Activated T-cell treated with anti-CD3 and anti-CD28 coated beads, Interleukin-2, amount 50 U/mL, for 72 hours (primary cell): ENCODE measurements at regions not wholly inside any gene's neighbourhood (a gene's known extent, or its start where the extent isn't known, plus 50 kb on each side); places are given as distances from the start of the nearest gene placed in this dataset.

ENCODE experiments used
- ATAC-seq, 2 donors: fragments of 150-1000 bp; cut with Tn5 transposase; replicated peaks in 1 of 2; 2 replicates each; pipeline ENCODE4 v1.10.0; 2021; ENCODE audit warnings: moderate library complexity in 2 of 2, mild to moderate bottlenecking in 1 of 2
- DNase-seq, 2 donors: peaks; one replicate each; pipeline ENCODE4 v3.0.0; 2021 to 2022; ENCODE audit warnings: mixed read lengths in 1 of 2
- H3K27ac Mint-ChIP-seq: one replicate; pipeline ENCODE4 v1.8.0; 2022; ENCODE audit warnings: mild to moderate bottlenecking, moderate library complexity, mixed read lengths
- H3K27me3 Mint-ChIP-seq: one replicate; pipeline ENCODE4 v1.8.0; 2022; ENCODE audit warnings: low read depth, mixed read lengths
- H3K36me3 Mint-ChIP-seq, 2 donors: one replicate each; pipeline ENCODE4 v1.8.0; 2022; ENCODE audit warnings: mixed read lengths in 2 of 2, mild to moderate bottlenecking in 1 of 2; ENCODE audit not compliant: insufficient read depth in 2 of 2
- H3K4me1 Mint-ChIP-seq: one replicate; pipeline ENCODE4 v1.8.0; 2022; ENCODE audit warnings: low read depth, mixed read lengths
- H3K4me3 Mint-ChIP-seq, 2 donors: one replicate each; pipeline ENCODE4 v1.8.0; 2022; ENCODE audit warnings: mild to moderate bottlenecking in 2 of 2, mixed read lengths in 2 of 2, moderate library complexity in 2 of 2
- H3K9me3 Mint-ChIP-seq, 2 donors: one replicate each; pipeline ENCODE4 v1.8.0; 2022; ENCODE audit warnings: mixed read lengths in 2 of 2

DNA sequence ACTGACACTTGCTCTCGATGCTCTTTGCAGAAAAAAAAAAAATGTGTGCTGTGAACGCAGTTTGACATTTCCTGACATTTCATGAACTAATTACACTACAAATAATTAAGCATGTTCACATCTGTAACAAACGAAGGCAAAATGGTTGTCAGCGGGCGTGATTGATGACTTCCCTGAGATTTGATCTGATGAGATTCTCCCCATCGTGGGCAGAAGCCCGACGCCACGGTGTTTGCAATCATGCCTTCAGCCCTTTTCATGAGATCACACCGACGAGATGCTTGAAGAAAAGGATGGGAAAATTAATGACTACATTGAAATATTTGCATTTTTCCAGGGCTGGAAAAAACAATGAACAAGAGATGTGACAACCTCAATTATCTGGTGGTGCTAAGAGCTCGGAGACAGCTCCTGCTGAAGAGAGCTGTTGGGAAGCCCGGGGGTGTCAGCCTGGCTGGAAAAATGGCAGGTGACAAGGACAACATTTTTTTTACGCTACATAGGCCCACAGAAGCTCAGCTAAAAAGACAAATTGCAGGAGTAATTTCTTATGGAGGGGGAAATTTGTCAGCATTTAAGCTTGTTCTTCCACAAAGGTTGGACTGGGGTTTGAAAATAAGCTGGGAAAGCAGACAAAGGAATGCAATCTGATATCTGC, 259.4 kb upstream of the IRX3 start:
- no peak overlapping the region for H3K4me3 Mint-ChIP-seq
- no peak for ATAC-seq
- H3K27ac Mint-ChIP-seq: no peak overlapping the region
- H3K27me3 Mint-ChIP-seq: peaks cover 5% of the 10 kb centered on the region
- peaks cover 0 to 2% of the 10 kb centered on the region in 2 donors for H3K9me3 Mint-ChIP-seq
- DNase-seq: no peak
- no peaks in the 10 kb centered on the region for H3K36me3 Mint-ChIP-seq
- H3K4me1 Mint-ChIP-seq: no peaks in the 10 kb centered on the region

DNA sequence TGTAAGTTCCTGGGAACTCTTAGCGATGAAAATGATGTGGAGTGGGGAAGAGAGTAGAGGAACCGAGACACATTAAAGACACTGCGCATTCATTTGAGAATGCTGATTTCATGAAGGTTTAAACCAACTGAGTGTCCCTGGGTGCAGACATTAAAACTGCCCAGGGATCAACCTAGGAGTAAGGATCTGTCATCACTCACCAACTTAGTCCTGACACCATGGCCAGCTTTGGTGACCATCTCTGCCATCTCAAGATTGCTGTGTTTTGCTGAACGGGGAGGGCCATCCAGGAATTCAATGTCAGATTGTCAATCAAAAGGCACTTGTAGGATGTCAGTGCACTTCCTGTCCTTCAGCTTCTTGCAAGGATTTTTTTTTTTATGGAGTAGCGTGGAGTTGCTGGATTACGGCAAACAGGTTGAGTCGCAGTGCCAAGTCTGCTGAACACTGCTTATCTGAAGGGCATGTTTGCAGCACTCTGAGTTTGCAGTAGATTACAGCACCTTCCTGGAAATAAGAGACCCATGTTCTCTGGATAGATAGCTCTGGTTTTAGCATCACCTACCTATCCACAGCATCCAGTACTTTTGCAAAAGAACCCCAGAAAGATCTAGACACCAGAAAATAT, 258.1 kb upstream of the IRX3 start:
- H3K4me3 Mint-ChIP-seq: no peak overlapping the region
- H3K27ac Mint-ChIP-seq: no peak overlapping the region
- H3K27me3 Mint-ChIP-seq: peaks cover 5% of the 10 kb centered on the region
- no peaks in the 10 kb centered on the region for H3K4me1 Mint-ChIP-seq
- DNase-seq: no peak
- peaks cover 0 to 2% of the 10 kb centered on the region in 2 donors for H3K9me3 Mint-ChIP-seq
- ATAC-seq: no peak
- H3K36me3 Mint-ChIP-seq: no peaks in the 10 kb centered on the region

DNA sequence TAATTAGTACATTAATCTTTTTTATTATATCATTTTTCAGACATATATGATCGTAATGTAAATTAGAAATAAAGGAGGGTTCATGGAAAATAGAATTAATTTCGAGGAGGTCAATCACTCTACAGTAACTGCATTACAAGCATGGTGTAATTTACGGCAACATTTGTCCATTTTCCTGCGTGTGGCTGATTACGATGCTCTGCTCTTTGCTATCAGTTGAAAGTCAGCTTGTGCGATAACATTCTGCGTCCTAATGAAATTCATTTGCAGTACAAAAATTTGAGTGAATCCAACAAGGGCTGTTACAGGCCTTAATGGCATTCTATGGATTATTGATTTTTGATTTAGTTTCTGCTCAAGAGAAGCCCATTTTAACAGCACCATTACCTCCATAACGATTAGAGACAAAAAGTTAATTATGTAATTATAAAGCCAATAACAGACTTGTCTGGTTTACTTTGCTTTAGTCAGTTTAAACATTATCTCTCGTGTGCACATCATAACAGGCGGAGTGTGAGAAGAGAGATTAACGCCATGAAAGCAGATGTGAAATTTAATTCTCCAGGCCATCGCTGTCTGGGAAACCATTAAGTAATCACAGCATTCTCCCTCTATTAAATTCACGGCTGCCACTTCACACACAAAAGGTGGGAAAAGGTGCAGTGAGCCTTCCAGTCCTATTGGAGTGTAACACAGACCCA, 256.4 kb upstream of the IRX3 start:
- DNase-seq: no peak
- H3K27ac Mint-ChIP-seq: no peak overlapping the region
- no peak for ATAC-seq
- H3K4me1 Mint-ChIP-seq: no peaks in the 10 kb centered on the region
- H3K4me3 Mint-ChIP-seq: no peak overlapping the region
- H3K9me3 Mint-ChIP-seq: no peaks in the 10 kb centered on the region
- H3K27me3 Mint-ChIP-seq: peaks cover 5% of the 10 kb centered on the region
- no peaks in the 10 kb centered on the region for H3K36me3 Mint-ChIP-seq

DNA sequence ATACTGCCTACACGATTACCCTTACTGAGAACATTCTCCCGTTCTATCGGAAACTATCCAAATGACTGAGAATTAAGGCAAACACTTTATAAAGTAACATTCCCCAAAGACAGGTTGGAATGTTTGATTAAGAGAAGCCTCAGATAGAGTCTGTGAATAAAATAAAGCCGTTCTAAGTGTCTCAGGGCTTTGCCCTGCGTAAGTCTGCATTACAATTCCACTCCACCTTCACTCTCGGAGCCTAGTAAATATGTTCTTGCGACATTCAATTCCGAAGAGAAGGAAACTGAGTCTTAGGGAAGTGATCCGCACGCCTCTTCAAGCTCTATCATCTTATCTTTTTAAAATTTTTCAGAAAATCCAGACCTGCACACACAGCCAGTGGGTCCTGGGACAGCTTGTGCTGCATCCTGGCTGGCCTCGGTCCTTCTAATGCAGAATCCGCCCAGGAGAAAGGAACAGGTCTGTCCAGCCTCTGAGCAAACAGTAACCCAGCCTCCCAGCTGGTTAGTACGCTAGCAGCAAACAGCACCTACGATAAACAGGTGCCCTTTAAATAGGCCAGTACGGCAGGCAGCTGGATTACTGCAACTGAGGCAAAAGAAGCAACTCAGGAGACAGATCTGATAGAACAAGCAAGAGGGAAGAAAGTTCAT, 254.1 kb upstream of the IRX3 start:
- no peaks in the 10 kb centered on the region for H3K36me3 Mint-ChIP-seq
- H3K27me3 Mint-ChIP-seq: peaks cover under 1% of the 10 kb centered on the region
- no peak for ATAC-seq
- no peaks in the 10 kb centered on the region for H3K9me3 Mint-ChIP-seq
- DNase-seq: no peak
- H3K4me3 Mint-ChIP-seq: no peak overlapping the region
- no peaks in the 10 kb centered on the region for H3K4me1 Mint-ChIP-seq
- H3K27ac Mint-ChIP-seq: no peak overlapping the region

DNA sequence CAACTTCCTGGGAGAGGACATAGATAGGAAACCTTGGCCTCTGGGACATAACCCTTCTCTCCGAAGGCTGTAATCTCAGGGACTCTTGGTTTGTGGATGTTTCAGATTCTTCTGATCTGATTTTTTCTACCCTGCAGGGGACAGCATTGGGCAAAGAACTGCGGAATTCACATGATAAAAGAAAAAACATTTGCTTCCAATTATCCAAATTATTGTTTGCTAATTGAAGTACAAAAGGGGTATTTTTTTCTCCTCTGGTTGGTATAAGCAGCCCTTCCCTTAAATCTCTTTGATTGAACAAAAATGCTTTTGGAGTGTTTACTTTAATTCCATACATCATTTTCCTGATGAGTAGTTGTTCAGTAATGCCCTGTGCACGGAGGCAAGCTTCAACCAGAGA, 251.7 kb upstream of the IRX3 start:
- DNase-seq: no peak
- no peaks in the 10 kb centered on the region for H3K36me3 Mint-ChIP-seq
- H3K4me1 Mint-ChIP-seq: no peaks in the 10 kb centered on the region
- H3K27me3 Mint-ChIP-seq: no peaks in the 10 kb centered on the region
- no peaks in the 10 kb centered on the region for H3K9me3 Mint-ChIP-seq
- H3K27ac Mint-ChIP-seq: no peak overlapping the region
- no peak overlapping the region for H3K4me3 Mint-ChIP-seq
- no peak for ATAC-seq

DNA sequence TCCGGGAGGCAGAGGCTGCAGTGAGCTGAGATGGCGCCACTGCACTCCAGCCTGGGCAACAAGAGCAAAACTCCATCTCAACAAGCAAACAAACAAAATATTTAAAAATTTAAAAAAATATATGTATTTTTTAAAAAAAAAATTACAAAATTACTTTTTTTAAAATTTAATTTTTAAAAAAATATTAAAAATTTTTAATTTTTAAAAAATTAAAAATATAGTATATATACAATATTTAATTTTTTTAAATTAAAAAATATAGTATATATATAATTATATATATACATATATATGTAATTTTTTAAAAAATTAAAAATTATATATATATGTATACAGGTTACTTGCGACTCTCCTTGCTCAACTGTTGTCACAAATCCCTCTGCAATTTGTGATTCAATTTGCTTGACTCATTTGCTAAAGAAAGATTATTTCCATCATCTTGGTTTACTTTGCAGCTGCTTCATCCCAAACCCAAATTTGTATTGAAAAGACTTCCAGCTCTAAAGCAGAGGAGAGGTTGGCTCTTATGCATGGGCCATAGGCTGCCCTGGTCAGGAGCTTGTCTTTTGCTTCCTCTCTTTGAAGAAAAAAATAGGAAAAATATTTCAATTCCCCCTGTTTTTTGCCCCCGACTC, 247.4 kb upstream of the IRX3 start:
- Mint-ChIP-seq H3K4me1 (no peaks in the 10 kb centered on the region), H3K27ac (no peak overlapping the region), H3K27me3 (no peaks in the 10 kb centered on the region), H3K4me3 (no peak overlapping the region), H3K9me3 (peaks cover 0 to 6% of the 10 kb centered on the region in 2 donors), H3K36me3 (peaks cover 0 to 1% of the 10 kb centered on the region in 2 donors)
- no peak for ATAC-seq
- no peak for DNase-seq

DNA sequence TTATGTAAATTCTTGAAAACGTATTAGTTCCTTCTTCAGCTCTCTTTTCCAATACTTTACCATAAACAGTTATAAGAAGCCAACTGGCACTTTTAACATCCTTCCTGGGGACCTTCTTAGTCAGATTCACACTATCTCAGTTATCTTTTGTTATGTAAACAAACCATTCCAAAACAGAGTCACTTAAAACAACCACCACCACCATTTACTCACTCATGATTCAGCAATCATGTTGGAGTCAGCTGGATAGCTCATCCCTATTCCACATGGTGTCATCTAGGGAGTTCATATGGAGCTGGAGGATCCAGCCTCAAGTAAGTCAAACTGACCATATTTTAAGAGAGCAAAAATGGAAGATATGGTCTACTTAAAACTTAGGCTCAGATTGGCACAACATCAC, 240.3 kb upstream of the IRX3 start:
- peaks cover 6% of the 10 kb centered on the region for H3K27me3 Mint-ChIP-seq
- H3K4me3 Mint-ChIP-seq: no peak overlapping the region
- H3K4me1 Mint-ChIP-seq: no peaks in the 10 kb centered on the region
- no peak for ATAC-seq
- H3K9me3 Mint-ChIP-seq: peaks cover 2 to 4% of the 10 kb centered on the region in 2 donors
- H3K27ac Mint-ChIP-seq: no peak overlapping the region
- peaks cover 0 to 3% of the 10 kb centered on the region in 2 donors for H3K36me3 Mint-ChIP-seq
- no peak for DNase-seq

DNA sequence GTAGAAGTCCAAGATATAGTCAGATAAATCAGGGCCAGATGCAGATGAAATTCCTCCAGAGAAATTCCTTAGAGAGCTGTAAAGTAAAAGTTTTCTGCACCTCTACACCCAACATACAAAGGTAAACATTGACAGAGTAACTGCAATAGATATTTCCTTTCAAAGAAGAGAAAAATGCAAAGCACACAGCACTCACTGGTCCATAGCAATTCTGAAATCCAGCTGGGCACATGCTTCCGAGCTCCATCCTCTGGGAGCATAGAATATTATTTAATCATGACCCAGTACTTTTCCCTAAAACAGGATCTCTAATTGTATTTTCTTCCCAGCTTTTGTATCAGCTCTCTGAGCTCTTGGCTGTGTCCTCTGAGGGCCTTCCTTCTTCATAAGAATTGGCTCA, 239.5 kb upstream of the IRX3 start:
- Mint-ChIP-seq H3K4me1 (no peaks in the 10 kb centered on the region), H3K36me3 (peaks cover 0 to 1% of the 10 kb centered on the region in 2 donors), H3K27ac (no peak overlapping the region), H3K27me3 (peaks cover 6% of the 10 kb centered on the region), H3K4me3 (no peak overlapping the region), H3K9me3 (peaks cover 2 to 4% of the 10 kb centered on the region in 2 donors)
- ATAC-seq (no peak), DNase-seq (no peak)

DNA sequence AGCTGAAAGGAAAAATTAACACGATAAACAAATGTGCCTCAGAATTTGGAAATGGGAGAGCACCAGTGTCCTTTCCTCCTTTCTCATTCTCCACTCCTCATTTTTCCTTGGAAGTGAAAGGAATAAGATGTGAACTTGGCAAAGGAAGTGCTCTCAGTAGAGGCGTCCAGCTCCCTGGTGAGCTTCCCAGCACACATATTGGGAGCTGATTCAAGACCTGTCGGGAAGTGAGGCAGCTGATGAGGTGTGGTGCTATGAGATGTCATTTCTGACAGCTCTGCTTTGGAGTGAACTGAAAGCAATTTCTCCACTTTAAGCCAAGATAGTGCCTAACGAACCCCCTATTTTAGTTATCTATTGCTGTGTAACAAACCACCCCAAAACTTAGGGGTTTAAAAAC, 238.5 kb upstream of the IRX3 start:
- ATAC-seq (no peak), DNase-seq (no peak)
- Mint-ChIP-seq H3K36me3 (peaks cover 0 to 1% of the 10 kb centered on the region in 2 donors), H3K9me3 (peaks cover 2 to 4% of the 10 kb centered on the region in 2 donors), H3K27me3 (peaks cover 6% of the 10 kb centered on the region), H3K27ac (no peak overlapping the region), H3K4me3 (no peak overlapping the region), H3K4me1 (no peaks in the 10 kb centered on the region)

DNA sequence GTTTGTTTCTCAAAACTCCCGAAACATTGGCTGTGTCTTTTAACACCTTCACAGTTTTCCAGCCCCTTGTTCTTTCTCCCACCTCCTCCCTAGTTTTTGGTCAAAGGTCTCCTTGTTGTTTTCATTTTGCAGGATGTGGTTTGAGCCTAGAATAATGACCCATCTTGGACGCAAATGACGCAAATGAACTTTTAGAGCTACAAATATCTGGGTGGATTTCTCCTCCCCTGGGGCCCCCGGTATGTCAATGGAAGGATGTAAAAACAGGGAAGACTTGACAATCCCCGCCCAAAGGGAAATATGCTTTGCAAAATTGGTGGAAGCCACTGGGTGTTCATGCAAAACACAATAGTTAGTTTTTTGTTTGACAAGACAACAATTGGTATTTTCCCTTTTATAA, 236.0 kb upstream of the IRX3 start:
- no peaks in the 10 kb centered on the region for H3K4me1 Mint-ChIP-seq
- H3K27ac Mint-ChIP-seq: no peak overlapping the region
- no peak for ATAC-seq
- H3K36me3 Mint-ChIP-seq: peaks cover 0 to 1% of the 10 kb centered on the region in 2 donors
- H3K27me3 Mint-ChIP-seq: peaks cover 6% of the 10 kb centered on the region
- H3K4me3 Mint-ChIP-seq: no peak overlapping the region
- DNase-seq: no peak
- peaks cover 2 to 4% of the 10 kb centered on the region in 2 donors for H3K9me3 Mint-ChIP-seq

DNA sequence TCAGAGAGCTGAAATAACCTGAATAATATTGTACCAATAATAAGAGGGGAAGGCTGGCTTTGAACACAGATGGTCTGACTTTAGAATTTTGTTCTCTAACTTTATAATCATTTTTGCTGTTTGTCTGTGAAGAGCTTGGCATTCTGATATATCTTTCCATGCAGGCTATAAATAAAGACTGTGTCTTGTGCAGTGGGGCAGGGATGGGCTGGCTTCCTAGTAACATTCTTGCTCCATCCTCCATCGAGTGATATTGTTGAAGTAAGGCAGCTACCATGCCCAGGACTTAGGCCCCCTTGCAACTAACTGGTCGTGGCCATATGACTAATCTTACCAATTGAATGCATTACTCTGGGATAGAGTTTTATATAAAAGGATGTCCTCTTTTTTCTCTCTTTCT, 234.7 kb upstream of the IRX3 start:
- ATAC-seq: no peak
- H3K4me3 Mint-ChIP-seq: no peak overlapping the region
- H3K9me3 Mint-ChIP-seq: peaks cover 2 to 3% of the 10 kb centered on the region in 2 donors
- H3K27ac Mint-ChIP-seq: no peak overlapping the region
- H3K4me1 Mint-ChIP-seq: no peaks in the 10 kb centered on the region
- peaks cover 0 to 1% of the 10 kb centered on the region in 2 donors for H3K36me3 Mint-ChIP-seq
- H3K27me3 Mint-ChIP-seq: peaks cover 6% of the 10 kb centered on the region
- DNase-seq: no peak

DNA sequence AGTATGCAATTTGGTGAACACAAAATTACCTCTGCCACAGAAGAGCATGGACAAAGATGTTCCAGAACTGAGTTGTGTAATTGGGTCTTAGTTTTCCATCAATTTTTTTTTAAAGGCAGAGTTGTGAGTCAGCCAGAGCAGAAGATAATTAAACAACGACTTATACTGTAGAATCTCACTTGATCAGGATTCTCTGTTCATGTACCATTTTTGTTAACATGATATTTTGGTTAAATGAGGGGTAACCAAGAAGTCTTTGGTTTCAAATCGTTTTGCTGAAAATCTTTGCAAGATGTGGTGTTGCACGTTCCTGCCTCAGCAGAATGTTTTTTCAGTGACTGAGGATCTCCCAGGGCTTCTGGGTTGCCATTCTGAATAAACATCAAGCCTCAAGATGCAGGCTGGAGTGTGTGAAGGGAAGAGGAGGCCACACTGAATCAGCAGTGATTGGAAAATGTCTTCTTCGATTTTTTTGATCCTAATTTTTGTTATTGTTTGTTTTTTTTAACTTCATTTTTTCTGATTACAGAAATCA, 232.6 kb upstream of the IRX3 start:
- Mint-ChIP-seq H3K9me3 (peaks cover 0 to 2% of the 10 kb centered on the region in 2 donors), H3K4me3 (no peak overlapping the region), H3K4me1 (no peaks in the 10 kb centered on the region), H3K27ac (no peak overlapping the region), H3K36me3 (no peaks in the 10 kb centered on the region), H3K27me3 (peaks cover 6% of the 10 kb centered on the region)
- ATAC-seq (no peak), DNase-seq (no peak)

DNA sequence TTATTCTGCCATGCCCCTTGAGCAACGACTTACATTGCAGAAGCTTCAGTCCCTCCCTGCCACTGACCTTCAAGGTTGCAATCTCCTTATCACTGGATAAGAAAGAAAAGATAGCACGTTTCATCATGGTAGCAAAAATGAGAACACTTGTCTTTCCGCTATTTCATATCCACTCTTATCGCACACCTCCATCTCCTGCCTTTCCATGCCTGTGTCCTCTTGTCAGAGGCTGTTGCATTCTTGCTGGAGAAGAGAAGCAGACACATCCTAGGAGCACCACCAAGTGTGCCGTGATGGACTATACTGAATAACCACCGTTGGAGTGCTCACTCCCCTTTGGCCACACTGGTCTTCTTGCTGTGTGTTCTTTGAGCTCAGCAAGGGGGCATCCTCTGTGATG, 230.6 kb upstream of the IRX3 start:
- ATAC-seq: no peak

More for the DNA sequence above, 230.6 kb upstream of the IRX3 start:
- no peaks in the 10 kb centered on the region for H3K4me1 Mint-ChIP-seq
- H3K36me3 Mint-ChIP-seq: no peaks in the 10 kb centered on the region
- peaks cover 0 to 2% of the 10 kb centered on the region in 2 donors for H3K9me3 Mint-ChIP-seq
- H3K27me3 Mint-ChIP-seq: no peaks in the 10 kb centered on the region
- no peak overlapping the region for H3K27ac Mint-ChIP-seq
- no peak overlapping the region for H3K4me3 Mint-ChIP-seq
- no peak for DNase-seq
